ENCODE measurements at regions not wholly inside any gene's neighbourhood (a gene's known extent, or its start where the extent isn't known, plus 50 kb on each side); places are given as distances from the start of the nearest gene placed in this dataset.

DNA sequence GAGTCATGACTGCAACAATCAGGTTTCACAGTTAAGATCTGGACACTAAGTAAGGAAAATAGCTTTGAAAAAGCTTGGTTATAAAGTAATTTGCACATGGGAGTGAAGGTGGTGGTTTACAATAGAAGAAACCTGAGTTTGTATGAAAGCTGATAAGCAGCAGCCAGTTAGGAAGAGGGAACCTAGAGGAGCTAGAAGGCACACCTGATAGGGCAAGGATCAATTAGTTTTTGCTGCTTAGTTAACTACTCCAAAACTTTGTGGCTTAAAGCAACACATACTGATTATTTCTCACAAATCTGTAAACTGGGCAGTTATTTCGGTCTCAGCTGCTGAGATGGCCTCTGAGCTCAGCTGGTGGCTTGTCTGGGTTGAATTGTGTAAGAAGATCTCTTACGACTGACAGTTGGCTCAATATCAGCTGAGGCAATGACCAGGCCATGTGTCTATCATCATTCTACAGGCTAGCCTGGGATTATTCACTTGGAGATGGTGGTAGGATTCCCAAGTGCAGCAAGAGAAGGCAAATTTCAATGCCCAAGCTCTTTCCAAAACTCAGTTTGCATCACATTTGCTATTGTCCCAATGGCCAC is 255.0 kb upstream of the PITX2 start:
- no peak for TF ChIP-seq POLR2A (IDR thresholded peaks at IDR 0.05)
- TF ChIP-seq, protein P1, sequence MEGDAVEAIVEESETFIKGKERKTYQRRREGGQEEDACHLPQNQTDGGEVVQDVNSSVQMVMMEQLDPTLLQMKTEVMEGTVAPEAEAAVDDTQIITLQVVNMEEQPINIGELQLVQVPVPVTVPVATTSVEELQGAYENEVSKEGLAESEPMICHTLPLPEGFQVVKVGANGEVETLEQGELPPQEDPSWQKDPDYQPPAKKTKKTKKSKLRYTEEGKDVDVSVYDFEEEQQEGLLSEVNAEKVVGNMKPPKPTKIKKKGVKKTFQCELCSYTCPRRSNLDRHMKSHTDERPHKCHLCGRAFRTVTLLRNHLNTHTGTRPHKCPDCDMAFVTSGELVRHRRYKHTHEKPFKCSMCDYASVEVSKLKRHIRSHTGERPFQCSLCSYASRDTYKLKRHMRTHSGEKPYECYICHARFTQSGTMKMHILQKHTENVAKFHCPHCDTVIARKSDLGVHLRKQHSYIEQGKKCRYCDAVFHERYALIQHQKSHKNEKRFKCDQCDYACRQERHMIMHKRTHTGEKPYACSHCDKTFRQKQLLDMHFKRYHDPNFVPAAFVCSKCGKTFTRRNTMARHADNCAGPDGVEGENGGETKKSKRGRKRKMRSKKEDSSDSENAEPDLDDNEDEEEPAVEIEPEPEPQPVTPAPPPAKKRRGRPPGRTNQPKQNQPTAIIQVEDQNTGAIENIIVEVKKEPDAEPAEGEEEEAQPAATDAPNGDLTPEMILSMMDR (IDR thresholded peaks at IDR 0.05) = no peak
